Panc1 (cell line): ENCODE measurements at regions not wholly inside any gene's neighbourhood (a gene's known extent, or its start where the extent isn't known, plus 50 kb on each side); places are given as distances from the start of the nearest gene placed in this dataset.

Source experiments
- ATAC-seq: fragments of 200-7000 bp; cut with Tn5 transposase; 2 replicates; pipeline ENCODE4 v1.9.1; 2020; ENCODE audit warnings: mild to moderate bottlenecking, moderate library complexity
- BruUV-seq: library from RNA; stranded (reverse); fragments of 400-500 nt; replicated peaks from 2 replicates; lab custom pipeline; 2021; lab: Mats Ljungman, UMichigan
- CTCF ChIA-PET: fragments of 300-600 bp; sonication (Branson Sonifier 250); formaldehyde crosslinking; loops from one replicate; lab custom pipeline; 2022; ENCODE audit warnings: antibody characterized with exemption; lab: Charles Lee
- POLR2A ChIA-PET: fragments of 300-600 bp; sonication (Branson Sonifier 250); formaldehyde crosslinking; loops from one replicate; lab custom pipeline; 2022; ENCODE audit warnings: antibody characterized with exemption; lab: Charles Lee
- DNase-seq: peaks from one replicate; pipeline ENCODE4 v3.0.0-alpha.2; 2010; ENCODE audit warnings: low read depth, low spot score
- H3K27ac ChIP-seq: 2 replicates; pipeline ENCODE4 v1.5.1; 2011; ENCODE audit warnings: mild to moderate bottlenecking, low read length, inconsistent platforms
- H3K27me3 ChIP-seq: fragments of 200-500 bp; sonication (Bioruptor generic); 2 replicates; pipeline ENCODE4 v1.6.0; 2014; ENCODE audit warnings: low read length, inconsistent platforms; ENCODE audit not compliant: control insufficient read depth, insufficient read depth
- H3K36me3 ChIP-seq: fragments of 200-500 bp; sonication (Bioruptor generic); 2 replicates; pipeline ENCODE4 v1.5.1; 2014; ENCODE audit warnings: inconsistent platforms, mild to moderate bottlenecking, low read length, moderate library complexity; ENCODE audit not compliant: control insufficient read depth, insufficient read depth
- H3K4me1 ChIP-seq: 2 replicates; pipeline ENCODE4 v1.5.1; 2011; ENCODE audit warnings: inconsistent platforms, mild to moderate bottlenecking, low read length, moderate library complexity; ENCODE audit not compliant: control insufficient read depth, insufficient read depth
- H3K4me3 ChIP-seq, 2 experiments: 2 replicates each; pipeline ENCODE4 v1.5.1; 2011 to 2012; ENCODE audit warnings: low read depth in 2 of 2, low read length in 2 of 2, mild to moderate bottlenecking in 2 of 2, inconsistent platforms in 1 of 2, moderate library complexity in 1 of 2
- H3K9me3 ChIP-seq: fragments of 200-500 bp; sonication (Bioruptor generic); 2 replicates; pipeline ENCODE4 v1.5.1; 2014; ENCODE audit warnings: low read depth, mild to moderate bottlenecking, inconsistent platforms, low read length, moderate library complexity; ENCODE audit not compliant: control insufficient read depth, insufficient read depth
- CTCF ChIP-seq: fragments of 450-650 bp; IDR thresholded peaks from 2 replicates; pipeline ENCODE4 v1.5.1; 2017; ENCODE audit warnings: mild to moderate bottlenecking
- POLR2AphosphoS5 ChIP-seq: IDR thresholded peaks from 2 replicates; pipeline ENCODE4 v1.6.1; 2012; ENCODE audit warnings: mild to moderate bottlenecking, low read depth, low read length, moderate library complexity
- REST ChIP-seq, 2 experiments: IDR thresholded peaks; 2 replicates each; pipeline ENCODE4 v1.6.1; 2011 to 2012; ENCODE audit warnings: low read depth in 2 of 2, control low read depth in 1 of 2, low read length in 1 of 2, mild to moderate bottlenecking in 1 of 2, moderate library complexity in 1 of 2; ENCODE audit not compliant: insufficient read depth in 1 of 2
- SIN3A ChIP-seq: IDR thresholded peaks from 2 replicates; pipeline ENCODE4 v1.6.1; 2012; ENCODE audit warnings: low read depth, mild to moderate bottlenecking, low read length, moderate library complexity, borderline replicate concordance; ENCODE audit not compliant: insufficient read depth
- TCF7L2 ChIP-seq: IDR thresholded peaks from 2 replicates; pipeline ENCODE4 v1.6.1; 2011; ENCODE audit warnings: mild to moderate bottlenecking, low read depth, low read length, inconsistent platforms
- in situ Hi-C: cut with HindIII; loops from 2 replicates; pipeline ENCODE4 v1.10.0; 2016; ENCODE audit warnings: low sequenced_read_pairs, low pct_unique_long_range_greater_than_20kb
- intact Hi-C: fragments of 100-400 bp; cut with micrococcal nuclease; formaldehyde crosslinking; loops from one replicate; pipeline ENCODE4 v1.10.0; 2022; ENCODE audit not compliant: unreplicated experiment

GRCh38 chr10:128883231-128884032 is 583.6 kb upstream of the MGMT start:
- no peaks in the 10 kb centered on the region for H3K27me3 ChIP-seq
- H3K27ac ChIP-seq, result no peak overlapping the region
- no peak overlapping the region for H3K4me3 ChIP-seq
- in situ Hi-C loops, result no loop called here
- ChIA-PET CTCF (no interaction called here), POLR2A (no interaction called here)
- ATAC-seq (no peak), DNase-seq (no peak)
- H3K9me3 ChIP-seq, result no peaks in the 10 kb centered on the region
- no peak for TF ChIP-seq REST (IDR thresholded peaks at IDR 0.05; ENCODE audit: insufficient read depth in 1 of 2, low read depth in 2 of 2, low read length in 1 of 2)
- H3K4me1 ChIP-seq, result no peaks in the 10 kb centered on the region
- no TSS peak for BruUV-seq
- intact Hi-C loops, result no loop called here
- H3K36me3 ChIP-seq, result no peaks in the 10 kb centered on the region

GRCh38 chr10:128884033-128884425 is 583.0 kb upstream of the MGMT start:
- no peak overlapping the region for H3K4me3 ChIP-seq
- H3K27me3 ChIP-seq, result no peaks in the 10 kb centered on the region
- in situ Hi-C loops, result no loop called here
- H3K27ac ChIP-seq, result no peak overlapping the region
- intact Hi-C loops, result no loop called here
- ATAC-seq (no peak), DNase-seq (no peak)
- POLR2A ChIA-PET, result no interaction called here
- no TSS peak for BruUV-seq
- H3K9me3 ChIP-seq, result no peaks in the 10 kb centered on the region; the same call in 1 of the 2 replicates
- no peaks in the 10 kb centered on the region for H3K4me1 ChIP-seq
- TF ChIP-seq POLR2AphosphoS5 (no peak), REST (IDR thresholded peaks at IDR 0.05; ENCODE audit: insufficient read depth in 1 of 2, low read depth in 2 of 2, low read length in 1 of 2) (no peak), SIN3A (no peak), CTCF (no peak), TCF7L2 (no peak)
- CTCF ChIA-PET, result no interaction called here
- H3K36me3 ChIP-seq, result no peaks in the 10 kb centered on the region
